Smooth muscle cell (in vitro differentiated cells): ENCODE measurements at regions not wholly inside any gene's neighbourhood (a gene's known extent, or its start where the extent isn't known, plus 50 kb on each side); places are given as distances from the start of the nearest gene placed in this dataset.

ENCODE experiments used
- DNase-seq: peaks from one replicate; lab custom pipeline; 2025; ENCODE audit not compliant: unreplicated experiment; lab: John Stamatoyannopoulos, UW
- H2AFZ ChIP-seq: fragments of 200-600 bp; sonication (generic); 2 replicates; pipeline ENCODE4 v1.6.0; 2016; ENCODE audit warnings: antibody characterized with exemption, low read depth, mild to moderate bottlenecking
- H3F3A ChIP-seq: fragments of 200-600 bp; sonication (generic); 2 replicates; pipeline ENCODE4 v1.6.0; 2017; ENCODE audit warnings: antibody characterized with exemption, low read depth
- H3K27ac ChIP-seq: fragments of 200-600 bp; sonication (generic); 2 replicates; pipeline ENCODE4 v1.5.1; 2016; ENCODE audit warnings: low read depth, mild to moderate bottlenecking
- H3K27me3 ChIP-seq: fragments of 200-600 bp; sonication (generic); 2 replicates; pipeline ENCODE4 v1.6.1; 2016; ENCODE audit warnings: low read depth, mild to moderate bottlenecking
- H3K36me3 ChIP-seq: fragments of 200-600 bp; sonication (generic); 2 replicates; pipeline ENCODE4 v1.5.1; 2016; ENCODE audit warnings: low read depth
- H3K4me1 ChIP-seq: fragments of 200-600 bp; sonication (generic); 2 replicates; pipeline ENCODE4 v1.5.1; 2016; ENCODE audit warnings: low read depth
- H3K4me2 ChIP-seq: fragments of 200-600 bp; sonication (generic); 2 replicates; pipeline ENCODE4 v1.6.0; 2016; ENCODE audit warnings: mild to moderate bottlenecking
- H3K4me3 ChIP-seq: fragments of 200-600 bp; sonication (generic); 2 replicates; pipeline ENCODE4 v1.5.1; 2016; ENCODE audit warnings: mild to moderate bottlenecking
- H3K79me2 ChIP-seq: fragments of 200-600 bp; sonication (generic); 2 replicates; pipeline ENCODE4 v1.6.0; 2016; ENCODE audit warnings: low read depth, mild to moderate bottlenecking
- H3K9ac ChIP-seq: fragments of 200-600 bp; sonication (generic); 2 replicates; pipeline ENCODE4 v1.6.0; 2016; ENCODE audit warnings: low read depth
- H3K9me3 ChIP-seq: fragments of 200-600 bp; sonication (generic); replicated peaks from 2 replicates; pipeline ENCODE4 v1.5.1; 2016; ENCODE audit warnings: low read depth
- H4K20me1 ChIP-seq: fragments of 200-600 bp; sonication (generic); 2 replicates; pipeline ENCODE4 v1.6.0; 2016; ENCODE audit warnings: low read depth
- CTCF ChIP-seq: fragments of 200-600 bp; sonication (generic); IDR thresholded peaks from 2 replicates; pipeline ENCODE4 v1.5.1; 2017; ENCODE audit warnings: borderline replicate concordance, mild to moderate bottlenecking, antibody characterized with exemption; ENCODE audit not compliant: insufficient read depth, poor library complexity, severe bottlenecking
- WGBS: methylation state at CpG from one replicate; pipeline ENCODE4 v1.1.7; 2016; ENCODE audit warnings: low lambda C conversion rate; 5-methylcytosine and 5-hydroxymethylcytosine counted together

- no peak for TF ChIP-seq CTCF
- no peaks in the 10 kb centered on the region for H3K4me1 ChIP-seq
- no peaks in the 10 kb centered on the region for H3F3A ChIP-seq
- H2AFZ ChIP-seq, result no peak overlapping the region
- no peaks in the 10 kb centered on the region for H3K9me3 ChIP-seq
- no peak overlapping the region for H3K4me2 ChIP-seq
- H3K79me2 ChIP-seq, result no peaks in the 10 kb centered on the region
- no peak overlapping the region for H3K27ac ChIP-seq
- no peak overlapping the region for H3K9ac ChIP-seq
- H4K20me1 ChIP-seq, result no peaks in the 10 kb centered on the region
- no peaks in the 10 kb centered on the region for H3K36me3 ChIP-seq
- peaks cover 10% of the 10 kb centered on the region for H3K27me3 ChIP-seq
- 78% methylated on average over 1 of the region's 1 CpG for WGBS
- no peak for DNase-seq
- H3K4me3 ChIP-seq, result no peak overlapping the region
Measured at GRCh38 chr10:118537623-118538022, 57.8 kb downstream of the PRLHR start.

- no peaks in the 10 kb centered on the region for H3K9me3 ChIP-seq
- no peak for DNase-seq
Measured at GRCh38 chr10:118534136-118534535, 61.3 kb downstream of the PRLHR start.

GRCh38 chr10:118531105-118531852, 64.2 kb downstream of the PRLHR start:
- no peak for DNase-seq
- WGBS, result 90% methylated on average over 12 of the region's 12 CpGs
- no peaks in the 10 kb centered on the region for H3K9me3 ChIP-seq
- no peak overlapping the region for H3K9ac ChIP-seq
- H3K27ac ChIP-seq, result no peak overlapping the region
- TF ChIP-seq CTCF, result no peak
- H3K27me3 ChIP-seq, result no peaks in the 10 kb centered on the region
- no peaks in the 10 kb centered on the region for H3K4me1 ChIP-seq
- no peaks in the 10 kb centered on the region for H3K79me2 ChIP-seq
- no peaks in the 10 kb centered on the region for H3F3A ChIP-seq
- no peak overlapping the region for H3K4me2 ChIP-seq
- no peak overlapping the region for H3K4me3 ChIP-seq
- H3K36me3 ChIP-seq, result no peaks in the 10 kb centered on the region
- no peak overlapping the region for H2AFZ ChIP-seq
- no peaks in the 10 kb centered on the region for H4K20me1 ChIP-seq

More at GRCh38 chr10:118534136-118534535, 61.3 kb downstream of the PRLHR start:
- Histone ChIP-seq H3K27ac (no peak overlapping the region), H3K9ac (no peak overlapping the region), H3K4me3 (no peak overlapping the region), H3K4me1 (no peaks in the 10 kb centered on the region), H3K36me3 (no peaks in the 10 kb centered on the region), H3K79me2 (no peaks in the 10 kb centered on the region), H3F3A (no peaks in the 10 kb centered on the region), H4K20me1 (no peaks in the 10 kb centered on the region), H3K27me3 (no peaks in the 10 kb centered on the region), H3K4me2 (no peak overlapping the region), H2AFZ (no peak overlapping the region)
- no peak for TF ChIP-seq CTCF
- WGBS, result 94% methylated on average over 3 of the region's 3 CpGs

- Histone ChIP-seq H2AFZ (no peak overlapping the region), H3K4me2 (no peak overlapping the region), H3K9me3 (no peaks in the 10 kb centered on the region), H3K4me3 (no peak overlapping the region), H3K4me1 (no peaks in the 10 kb centered on the region), H3K9ac (no peak overlapping the region), H3K79me2 (no peaks in the 10 kb centered on the region), H3K27ac (no peak overlapping the region), H3K27me3 (no peaks in the 10 kb centered on the region), H3K36me3 (no peaks in the 10 kb centered on the region), H3F3A (no peaks in the 10 kb centered on the region), H4K20me1 (no peaks in the 10 kb centered on the region)
- WGBS, result 90% methylated on average over 6 of the region's 6 CpGs
- TF ChIP-seq CTCF, result no peak
- no peak for DNase-seq
Measured at GRCh38 chr10:118528426-118528825, 67.0 kb downstream of the PRLHR start.
